GM18508 (cell line): ENCODE measurements at regions not wholly inside any gene's neighbourhood (a gene's known extent, or its start where the extent isn't known, plus 50 kb on each side); places are given as distances from the start of the nearest gene placed in this dataset.
"Not testable (repeated sequence)": the region's sequence is repeated elsewhere in the genome, so short reads cannot be mapped to it uniquely, and the experiment has no call there.

ENCODE experiments used
- ATAC-seq: cut with Tn5 transposase; IDR thresholded peaks from one replicate; pipeline ENCODE4 v1.9.1; 2021; ENCODE audit warnings: moderate number of reproducible peaks; ENCODE audit not compliant: insufficient read depth, unreplicated experiment

DNA sequence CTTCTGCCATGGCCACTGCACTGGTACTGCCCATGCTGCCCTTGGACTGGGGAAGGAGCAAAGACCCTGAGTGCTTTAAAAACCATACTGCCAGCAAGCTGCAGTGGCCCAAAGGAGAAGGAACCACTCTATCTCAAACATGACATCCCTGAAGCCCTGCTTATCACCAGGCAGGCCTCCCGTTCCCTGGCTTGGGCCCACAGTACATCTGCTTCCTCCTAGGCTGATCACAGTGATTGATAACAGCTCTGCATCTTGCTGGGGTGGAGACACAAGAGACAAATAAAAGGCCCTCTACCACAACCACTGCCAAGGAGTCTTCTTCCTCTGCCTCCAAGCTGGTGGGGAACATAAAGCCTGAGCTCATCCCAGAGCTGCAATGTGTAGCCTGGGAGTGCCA, 567.5 kb downstream of the TRHDE start:
- ATAC-seq: no peak

DNA sequence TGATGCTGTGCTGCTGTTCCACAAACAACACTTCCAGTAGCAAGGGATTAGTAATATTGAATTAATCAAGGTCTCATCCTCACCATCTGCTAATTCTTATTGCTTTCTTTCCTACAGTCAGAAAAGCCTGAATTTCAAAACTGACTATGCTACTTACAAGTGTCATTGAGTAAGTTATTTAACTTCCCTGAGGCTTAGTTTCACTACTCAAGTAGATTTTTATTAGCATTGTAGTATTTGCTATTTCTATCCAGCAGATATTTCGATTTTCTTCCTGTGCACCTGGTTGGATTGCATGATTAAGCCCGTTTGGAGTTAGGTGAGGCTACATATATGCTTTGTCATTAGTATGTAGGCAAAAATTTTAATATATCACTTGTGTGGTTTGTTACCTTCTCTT, 591.5 kb downstream of the TRHDE start:
- ATAC-seq: no peak

DNA sequence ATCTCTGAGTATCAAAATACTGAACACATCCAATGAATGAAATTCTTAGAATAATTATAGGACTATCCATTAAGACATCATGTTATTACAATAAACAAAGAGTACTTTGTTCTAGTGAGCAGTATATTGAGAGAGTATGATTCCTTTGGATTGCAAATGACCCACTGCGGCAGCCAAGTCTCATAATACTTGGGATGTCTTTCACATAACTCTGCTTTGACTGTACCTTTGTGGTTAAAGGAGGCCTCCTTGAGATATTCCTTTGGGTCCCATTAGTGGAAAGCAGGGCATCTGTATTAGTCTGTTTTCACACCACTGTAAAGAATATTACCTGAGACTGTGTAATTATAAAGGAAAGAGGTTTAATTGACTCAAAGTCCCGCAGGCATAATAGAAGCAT, 593.8 kb downstream of the TRHDE start:
- no peak for ATAC-seq

DNA sequence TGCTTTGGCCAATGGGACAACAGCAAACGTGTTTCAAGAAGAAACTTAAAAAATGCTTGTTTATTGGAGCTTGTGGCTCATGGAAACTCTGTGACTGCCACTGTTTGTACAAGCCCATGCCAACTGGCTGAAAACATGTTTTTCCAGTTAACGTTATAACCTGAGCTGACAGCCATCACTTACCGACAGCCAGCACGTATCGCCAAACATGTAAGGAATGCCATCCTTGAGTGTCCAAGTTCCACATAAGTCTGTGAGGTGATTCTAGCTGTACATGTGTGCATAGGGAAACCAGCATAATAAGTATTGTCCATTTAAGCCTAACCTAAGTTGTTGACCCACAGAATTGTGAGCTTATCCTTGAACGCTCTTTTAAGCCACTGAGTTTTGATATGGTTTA, 596.9 kb downstream of the TRHDE start:
- ATAC-seq: no peak

DNA sequence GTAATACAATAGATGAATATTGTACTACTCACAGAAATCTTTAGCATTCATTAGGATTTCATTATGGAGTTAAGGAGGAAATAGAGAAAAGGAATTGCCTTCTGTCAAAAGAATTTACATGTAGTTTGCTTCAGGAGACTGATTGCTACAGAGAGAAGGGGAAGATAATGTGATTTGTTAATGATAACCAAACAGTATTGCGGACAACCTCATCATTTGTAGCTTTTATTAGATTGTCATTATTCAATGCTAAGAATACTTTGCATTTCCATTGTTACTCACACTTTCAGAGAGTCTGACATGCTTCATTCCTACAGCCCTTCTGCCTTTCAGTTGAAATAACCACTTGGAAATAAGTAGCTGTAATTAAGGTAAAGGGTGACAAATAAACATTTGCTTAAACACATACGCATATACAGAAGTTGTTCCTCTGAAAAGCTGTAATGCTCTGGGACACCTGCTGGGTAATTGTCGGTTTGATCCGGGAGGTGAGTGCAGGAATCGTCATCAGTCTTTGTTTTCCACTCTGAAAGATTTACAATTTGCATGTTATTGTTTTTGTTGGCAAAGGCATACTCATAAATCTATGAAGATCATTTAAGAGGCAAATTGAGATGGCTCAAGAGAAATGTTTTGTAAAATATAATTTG, 600.2 kb downstream of the TRHDE start:
- no peak for ATAC-seq

DNA sequence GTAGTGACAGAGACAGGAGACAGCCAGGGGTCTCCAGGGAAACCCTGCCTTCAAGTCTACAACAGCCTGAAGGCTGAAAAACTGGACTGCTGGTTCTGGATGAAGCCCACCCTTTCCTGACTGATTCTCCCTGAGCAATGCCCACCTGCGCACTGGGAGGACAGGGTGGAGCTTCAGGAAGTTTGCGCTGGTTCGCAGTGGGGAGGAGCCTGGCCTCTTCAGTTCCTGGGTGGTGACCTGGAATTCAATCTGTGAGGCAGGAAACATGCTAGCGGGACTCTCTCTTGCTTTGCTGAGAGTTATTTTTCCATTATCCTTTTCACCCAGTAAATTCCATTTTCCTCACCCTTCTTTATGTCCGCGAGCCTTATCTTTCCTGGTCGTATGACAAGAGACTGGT, 600.8 kb downstream of the TRHDE start:
- ATAC-seq: no peak

DNA sequence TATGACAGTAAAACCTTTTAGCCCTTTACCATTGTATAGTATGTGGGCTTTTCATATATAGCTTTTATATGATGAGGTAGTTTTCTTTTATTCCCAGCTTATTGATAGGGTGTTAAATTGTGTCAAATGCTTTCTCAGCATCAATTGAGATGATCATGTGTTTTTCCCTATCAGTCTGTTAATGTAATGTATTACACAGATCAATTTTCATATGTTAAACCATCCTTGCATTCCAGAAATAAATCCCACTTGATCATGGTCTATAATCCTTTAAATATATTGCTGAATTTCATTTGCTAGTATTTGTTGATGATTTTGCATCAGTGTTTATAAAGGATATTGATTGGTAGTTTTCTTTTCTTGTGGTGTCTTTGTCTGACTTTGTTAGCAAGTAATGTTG, 603.9 kb downstream of the TRHDE start:
- ATAC-seq: no peak

DNA sequence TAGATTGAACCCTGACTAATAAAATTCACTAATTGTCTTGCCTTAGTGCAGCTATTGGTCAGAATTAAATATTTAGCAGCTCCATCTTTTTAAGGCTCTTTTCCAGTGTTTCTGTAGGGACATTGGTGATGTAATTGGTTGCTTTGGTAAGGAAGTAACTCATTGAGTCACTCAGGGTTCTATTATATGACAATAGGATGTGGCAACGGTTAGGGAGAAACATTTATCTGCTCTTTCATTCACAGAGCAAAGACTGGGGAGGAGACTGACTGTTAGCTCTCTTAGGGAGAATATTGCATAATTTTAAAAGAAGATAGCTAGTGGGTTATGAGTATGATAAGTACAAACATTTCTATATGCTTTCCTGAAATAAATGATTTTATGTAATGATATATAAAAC, 616.5 kb downstream of the TRHDE start:
- ATAC-seq: no peak

DNA sequence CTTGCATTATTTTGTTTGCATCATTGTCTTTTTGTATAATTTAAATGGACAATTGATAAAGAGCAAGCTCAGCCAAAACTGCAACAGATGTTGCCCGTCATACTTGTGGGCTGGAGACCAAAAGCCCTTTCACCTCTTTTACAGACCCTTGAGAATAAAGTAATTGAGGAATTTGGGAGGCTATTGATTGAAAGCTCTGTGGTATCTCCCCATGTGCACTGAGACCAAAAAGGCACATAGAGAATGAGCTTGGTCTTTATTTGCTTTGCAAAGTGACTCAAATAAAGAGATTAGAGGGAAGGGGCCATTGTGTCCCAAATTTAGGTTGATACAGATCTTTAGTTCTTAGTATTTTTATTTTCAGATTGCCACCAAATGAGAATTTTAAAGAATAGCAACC, 617.6 kb downstream of the TRHDE start:
- no peak for ATAC-seq

DNA sequence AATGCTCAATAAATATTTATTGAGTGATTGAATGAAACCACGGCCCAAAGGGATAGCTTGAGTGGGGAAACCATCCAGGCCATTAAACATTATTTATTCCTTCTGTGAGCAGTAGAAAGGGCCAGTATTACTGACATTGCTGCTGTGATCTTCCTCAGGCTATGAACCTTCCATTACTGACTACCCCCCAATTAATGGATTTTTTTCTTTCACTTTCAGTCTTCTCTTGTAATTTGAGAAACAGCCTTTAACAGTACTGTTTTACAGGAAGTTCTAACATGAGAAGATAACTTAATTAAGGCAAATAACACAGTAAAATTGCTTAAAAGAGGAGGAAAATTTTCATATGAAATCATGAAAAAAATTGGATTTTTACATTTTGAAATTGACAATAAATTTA, 629.5 kb downstream of the TRHDE start:
- no peak for ATAC-seq

DNA sequence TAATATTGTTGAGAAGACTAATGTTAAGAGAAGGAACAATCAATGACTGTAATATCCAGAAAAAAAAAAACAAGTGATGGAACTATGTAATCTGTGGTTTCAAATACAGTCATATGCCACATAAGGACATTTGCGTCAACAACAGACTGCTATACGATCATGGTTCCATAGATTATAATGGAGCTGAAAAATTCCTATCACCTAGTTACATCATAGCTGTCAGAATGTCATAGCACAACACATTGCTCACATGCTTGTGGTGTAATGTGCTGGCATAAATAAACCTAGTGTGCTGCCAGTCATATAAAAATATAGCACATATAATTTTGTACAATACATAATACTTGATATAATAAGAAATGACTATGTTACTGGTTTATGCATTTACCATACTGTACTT, 653.5 kb downstream of the TRHDE start:
- no peak for ATAC-seq

DNA sequence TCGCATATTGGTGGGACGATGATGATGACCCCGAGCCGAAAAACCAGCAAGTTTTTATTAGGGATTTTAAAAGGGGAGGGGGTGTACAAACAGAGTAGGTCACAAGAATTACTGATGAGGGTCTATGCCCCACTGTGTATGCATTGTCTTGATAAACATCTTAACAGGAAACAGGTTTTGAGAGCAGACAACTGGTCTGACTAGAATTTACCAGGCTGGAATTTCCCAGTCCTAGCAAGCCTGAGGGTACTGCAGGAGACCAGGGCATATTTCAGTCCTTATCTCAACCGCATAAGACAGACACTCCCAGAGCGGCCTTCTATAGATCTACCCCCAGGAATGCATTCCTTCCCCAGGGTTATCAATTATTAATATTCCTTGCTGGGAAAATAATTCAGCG, 659.7 kb downstream of the TRHDE start:
- ATAC-seq: not testable (repeated sequence)

DNA sequence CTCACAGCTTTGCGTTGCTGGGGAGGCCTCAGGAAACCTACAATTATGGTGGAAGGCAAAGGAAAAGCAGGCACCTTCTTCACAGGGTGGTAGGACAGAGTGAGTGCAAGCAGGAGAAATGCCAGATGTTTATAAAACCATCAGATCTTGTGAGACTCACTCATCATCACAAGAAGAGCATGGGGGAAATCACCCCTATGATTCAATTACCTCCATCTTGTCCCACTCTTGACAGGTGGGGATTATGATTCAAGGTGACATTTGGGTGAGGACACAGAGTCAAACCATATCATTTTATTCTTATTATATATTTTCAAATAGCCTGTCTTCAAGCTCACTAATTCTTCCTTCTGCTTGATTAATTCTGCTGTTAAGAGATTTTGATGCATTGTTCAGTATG, 665.3 kb downstream of the TRHDE start:
- no peak for ATAC-seq

DNA sequence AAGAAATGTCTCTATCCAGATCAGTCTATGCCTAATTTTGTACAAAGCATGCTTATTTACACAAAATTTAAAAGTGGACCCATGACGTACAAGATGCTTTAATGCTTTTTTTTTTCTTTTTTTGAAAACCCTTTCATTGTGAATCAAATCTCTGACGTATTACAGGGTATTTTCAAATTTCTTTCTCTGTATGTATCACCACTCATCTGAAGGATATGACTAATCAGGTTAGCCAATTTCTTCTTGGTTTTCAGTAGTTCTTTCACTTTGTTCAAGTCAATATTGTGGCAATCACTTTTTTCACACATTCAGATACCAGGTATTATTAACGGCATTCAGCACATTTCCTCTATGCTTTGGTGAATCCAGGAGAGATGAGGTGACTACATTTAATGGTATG, 685.3 kb downstream of the TRHDE start:
- ATAC-seq: no peak

DNA sequence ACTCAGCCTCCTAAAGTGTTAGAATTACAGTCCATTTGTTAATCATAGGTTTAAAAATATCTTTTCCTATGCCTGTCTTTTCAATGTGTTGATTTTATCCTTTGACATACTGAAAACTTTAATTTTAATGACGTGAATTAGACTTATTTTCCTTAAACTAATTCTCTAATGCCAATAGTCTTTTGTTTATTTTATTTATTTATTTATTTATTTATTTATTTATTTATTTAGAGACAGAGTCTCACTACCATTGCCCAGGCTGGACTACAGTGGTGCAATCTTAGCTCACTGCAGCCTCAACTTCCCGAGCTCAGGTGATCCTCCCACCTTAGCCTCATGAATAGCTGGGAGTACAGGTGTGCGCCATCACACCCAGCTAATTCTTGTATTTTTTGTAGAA, 694.5 kb downstream of the TRHDE start:
- ATAC-seq: no peak

DNA sequence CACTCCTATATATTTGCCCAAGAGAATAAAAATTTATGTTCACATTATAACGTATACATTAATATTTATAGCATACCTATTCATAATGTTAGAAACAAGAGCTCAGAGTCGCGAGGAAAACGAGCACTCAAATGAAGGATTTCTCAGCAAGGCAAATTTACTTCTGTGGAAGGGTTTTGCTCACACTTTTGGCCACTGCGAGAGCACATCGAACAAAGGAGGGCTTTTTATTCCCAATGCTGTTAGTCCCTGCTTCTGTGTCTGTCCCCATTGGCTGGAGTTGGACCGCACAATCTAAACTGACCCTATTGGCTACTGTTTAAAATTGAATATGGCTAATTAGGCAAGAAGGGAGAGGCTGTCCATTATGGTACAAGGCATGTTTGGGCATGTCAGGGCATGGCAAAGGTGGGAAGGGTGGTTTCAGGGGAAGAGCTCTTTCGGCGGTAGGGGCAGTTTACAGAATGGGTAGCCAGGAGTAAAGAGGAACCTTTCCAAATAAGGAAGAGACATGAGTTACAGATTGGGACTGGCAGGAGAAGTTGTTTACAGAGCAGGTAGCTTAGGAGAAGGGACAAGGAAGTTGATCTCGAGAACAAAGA, 702.9 kb downstream of the TRHDE start:
- no peak for ATAC-seq

DNA sequence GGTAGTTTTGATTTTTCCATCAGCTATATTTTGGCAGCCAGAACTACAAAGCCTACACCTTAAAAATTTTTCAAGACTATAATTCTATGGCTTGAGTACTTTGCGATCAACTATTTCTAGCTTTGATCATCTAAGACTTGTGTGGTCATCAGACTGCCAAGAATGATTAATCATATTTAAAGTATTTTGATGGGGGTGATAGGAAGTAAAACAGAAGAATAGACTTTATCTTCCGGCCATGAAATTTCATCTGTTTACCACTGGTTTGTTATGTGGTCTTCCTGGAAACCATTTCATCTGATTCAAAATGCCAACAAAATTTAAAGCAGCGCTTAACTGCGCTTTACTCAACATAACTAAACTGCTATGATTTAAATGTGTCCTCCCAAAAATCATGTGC, 706.8 kb downstream of the TRHDE start:
- no peak for ATAC-seq

DNA sequence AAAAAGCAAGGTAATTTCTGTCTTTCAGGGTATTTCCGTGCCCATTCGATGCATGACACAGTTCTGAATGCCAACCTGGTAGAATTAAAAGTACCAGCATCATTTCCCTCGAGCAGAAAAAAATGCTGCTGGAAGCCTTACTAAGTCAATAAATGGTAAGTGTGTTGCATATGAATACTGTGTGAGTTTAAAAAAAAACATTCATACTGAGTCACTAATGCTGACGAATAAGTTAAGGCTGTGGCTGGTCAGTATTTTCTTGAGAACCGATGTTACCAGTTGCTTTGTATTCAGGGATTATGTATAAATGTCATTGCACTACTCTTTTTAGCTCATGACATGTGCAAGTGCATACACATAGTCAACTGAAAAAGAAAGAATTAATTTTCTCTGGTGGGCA, 710.2 kb downstream of the TRHDE start:
- ATAC-seq: no peak

DNA sequence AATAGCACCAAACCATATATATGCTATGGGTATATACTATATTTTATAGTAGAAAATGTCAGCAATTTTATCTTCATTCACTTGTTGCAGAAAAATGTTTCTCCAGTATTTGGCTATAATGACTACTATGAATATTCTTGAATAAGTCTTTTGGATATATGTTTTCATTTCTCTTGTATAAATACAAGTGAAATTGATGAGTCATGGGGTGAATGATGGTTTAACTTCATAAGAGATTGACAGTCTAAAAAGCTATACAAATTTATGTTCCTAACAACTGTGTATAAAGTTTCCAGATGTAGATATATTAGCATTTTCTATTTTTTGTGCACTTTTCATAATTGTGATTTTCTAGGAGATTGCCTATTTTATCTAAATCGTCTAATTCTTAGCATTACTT, 714.8 kb downstream of the TRHDE start:
- no peak for ATAC-seq

DNA sequence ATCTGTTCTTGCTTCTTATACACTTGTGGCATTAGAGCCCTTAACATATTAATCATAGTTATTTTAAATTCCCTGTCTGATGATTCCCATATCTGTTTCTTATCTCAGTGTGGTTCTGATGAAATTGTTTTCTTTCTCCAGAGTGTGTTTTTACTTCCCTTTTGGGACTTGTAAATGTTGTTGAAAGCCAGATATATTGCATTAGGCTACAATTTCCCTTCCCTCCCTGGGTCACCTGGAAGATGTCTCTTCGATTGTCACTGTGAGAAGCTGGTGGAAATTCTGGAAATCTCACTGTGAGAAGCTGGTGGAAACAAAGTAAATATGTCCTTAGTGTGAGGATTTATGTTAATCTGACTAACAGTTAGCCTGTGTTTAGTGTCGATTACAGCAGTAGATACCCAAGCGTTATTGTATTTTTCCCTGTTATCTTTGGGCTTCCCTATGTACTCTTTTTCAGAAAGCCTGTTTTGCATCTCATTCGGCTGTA, 717.3 kb downstream of the TRHDE start:
- ATAC-seq: no peak

DNA sequence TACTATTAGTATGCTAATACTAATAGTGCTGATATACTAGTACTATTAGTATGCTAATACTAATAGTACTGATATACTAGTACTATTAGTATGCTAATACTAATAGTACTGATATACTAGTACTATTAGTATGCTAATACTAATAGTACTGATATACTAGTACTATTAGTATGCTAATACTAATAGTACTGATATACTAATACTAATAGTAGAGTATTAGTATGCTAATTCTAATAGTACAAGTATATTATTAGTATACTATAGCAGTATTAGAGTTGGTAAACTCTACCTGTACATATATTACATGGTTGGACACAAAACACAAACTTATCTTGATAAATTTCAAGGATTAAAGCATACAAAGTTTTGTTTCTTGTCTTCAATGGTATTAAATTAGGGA, 722.9 kb downstream of the TRHDE start:
- ATAC-seq: not testable (repeated sequence)

DNA sequence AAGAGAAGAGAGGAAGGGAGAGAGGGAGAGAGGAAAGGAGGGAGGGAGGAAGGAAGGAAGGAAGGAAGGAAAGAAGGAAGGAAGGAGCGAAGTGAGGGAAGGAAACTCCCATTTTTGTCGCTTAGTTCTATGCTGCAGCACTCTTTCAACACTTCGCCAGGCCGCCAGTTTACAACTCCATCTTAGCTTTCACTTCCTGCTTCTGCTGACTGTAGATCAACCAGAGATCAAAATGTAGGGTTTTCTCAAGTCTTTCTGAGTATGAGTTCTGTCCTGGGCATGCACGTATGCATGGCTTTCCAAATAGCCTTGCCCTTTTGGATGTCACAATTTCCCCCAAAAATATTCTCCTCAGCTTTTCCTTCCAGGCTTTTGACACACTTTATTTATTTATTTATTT, 723.4 kb downstream of the TRHDE start:
- ATAC-seq: no peak
